Left lobe of liver (tissue), 2 donors: ENCODE measurements at regions not wholly inside any gene's neighbourhood (a gene's known extent, or its start where the extent isn't known, plus 50 kb on each side); places are given as distances from the start of the nearest gene placed in this dataset.

Experiments
- ATAC-seq: fragments of 200-7000 bp; cut with Tn5 transposase; one replicate; pipeline ENCODE4 v1.9.1; 2020; ENCODE audit warnings: mild to moderate bottlenecking, moderate library complexity
- DNase-seq: peaks from one replicate; pipeline ENCODE4 v3.0.0-alpha.2; 2020; ENCODE audit warnings: low spot score
- donor health status: DM: no; HTN: no; CAD: no; lungs with moderate emphysema.
- donor health status: DM: no; HTN: yes; CAD: no.

- no peak for DNase-seq
- no peak for ATAC-seq
Measured at GRCh38 chrY:12981074-12981473, 76.4 kb downstream of the DDX3Y start.

DNA sequence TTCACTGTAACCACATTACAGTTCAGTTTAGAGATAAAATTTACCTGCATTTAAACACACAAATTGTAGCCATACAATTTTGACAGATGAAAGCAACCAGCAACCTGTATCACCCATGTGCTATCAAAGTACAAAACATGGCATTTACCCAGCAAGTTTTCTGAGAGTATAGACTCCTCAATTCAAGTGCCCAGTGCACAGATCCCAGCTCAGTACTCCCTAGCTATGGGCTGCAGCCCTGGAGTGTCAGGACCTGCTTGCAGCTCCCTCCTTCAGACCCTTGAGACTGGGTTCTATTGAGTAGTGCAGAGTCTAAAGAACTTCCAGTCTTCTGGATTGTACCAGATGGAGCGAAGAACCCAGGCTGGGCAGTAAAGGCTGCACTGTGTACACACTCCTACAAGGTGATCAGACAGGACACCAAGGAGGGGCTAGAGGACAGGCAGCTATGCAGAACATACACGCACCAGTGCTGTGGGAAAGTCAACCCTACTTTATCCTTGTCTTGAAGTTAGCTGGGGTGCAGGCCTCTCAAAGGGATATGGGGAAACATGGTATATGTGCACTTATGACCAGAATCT lies 77.7 kb downstream of the DDX3Y start:
- ATAC-seq (no peak), DNase-seq (no peak)

GRCh38 chrY:12984637-12985344 lies 80.1 kb downstream of the DDX3Y start:
- no peak for DNase-seq
- ATAC-seq = no peak

DNA sequence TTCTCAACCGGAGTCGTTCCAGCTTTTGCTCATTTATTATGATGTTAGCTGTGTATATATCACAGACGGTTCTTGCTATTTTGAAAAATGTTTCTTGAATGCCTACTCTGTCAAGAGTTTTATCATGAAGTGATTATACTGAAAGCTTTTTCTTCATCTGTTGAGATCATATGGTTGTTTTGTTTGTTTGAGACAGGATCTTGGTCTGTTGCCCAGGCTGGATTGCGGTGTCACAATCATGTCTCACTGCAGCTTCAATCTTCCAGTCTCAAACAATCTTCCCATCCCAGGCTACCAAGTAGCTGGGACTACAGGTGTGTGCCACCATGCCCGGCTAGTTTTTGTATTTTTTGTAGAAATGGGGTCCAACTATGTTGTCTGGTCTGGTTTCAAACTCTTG lies 112.8 kb downstream of the DDX3Y start:
- DNase-seq = peak; percentile 37

DNA sequence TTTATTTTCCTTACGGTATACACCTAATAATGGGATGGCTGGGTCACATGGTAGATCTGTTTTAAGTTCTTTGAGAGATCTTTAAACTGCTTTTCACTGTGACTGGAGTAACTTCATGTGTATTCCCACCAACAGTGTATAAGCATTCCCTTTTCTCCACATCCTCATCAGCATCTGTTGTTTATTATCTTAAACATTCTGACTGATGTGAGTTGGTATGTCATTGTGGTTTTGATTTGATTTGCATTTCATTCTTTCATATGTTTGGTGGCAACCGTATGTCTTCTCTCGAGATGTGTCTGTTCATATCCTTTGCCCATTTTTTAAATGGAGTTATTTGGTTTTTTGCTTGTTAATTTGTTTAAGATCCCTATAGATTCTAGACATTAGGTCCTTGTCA lies 114.8 kb downstream of the DDX3Y start:
- ATAC-seq (no peak), DNase-seq (no peak)

More for the DNA sequence above, 112.8 kb downstream of the DDX3Y start:
- peak; percentile 55 for ATAC-seq

GRCh38 chrY:13020839-13021238 lies 116.2 kb downstream of the DDX3Y start:
- no peak for DNase-seq
- ATAC-seq = no peak

- ATAC-seq = no peak
- DNase-seq = no peak
Measured at GRCh38 chrY:13023607-13024006, 118.9 kb downstream of the DDX3Y start.

DNA sequence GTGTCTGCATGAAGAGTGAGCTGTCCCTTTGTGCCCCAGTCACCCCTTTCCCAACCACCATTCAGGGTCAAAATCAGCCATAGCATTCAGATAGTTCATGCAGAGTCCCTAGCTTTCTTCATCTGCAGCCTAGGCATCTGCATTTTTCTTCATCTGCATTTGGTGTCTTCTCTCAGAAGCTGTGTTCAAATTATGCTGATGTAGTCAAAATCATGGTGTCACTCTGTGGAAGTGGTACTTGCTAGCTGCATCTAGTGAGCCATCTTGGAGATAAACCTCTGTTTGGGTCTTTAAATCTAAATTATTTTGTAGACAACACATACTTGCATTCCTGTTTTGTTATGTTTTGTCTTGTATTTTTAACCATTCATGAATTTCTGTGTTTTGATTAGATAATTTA lies 119.8 kb downstream of the DDX3Y start:
- no peak for ATAC-seq
- DNase-seq = no peak

DNA sequence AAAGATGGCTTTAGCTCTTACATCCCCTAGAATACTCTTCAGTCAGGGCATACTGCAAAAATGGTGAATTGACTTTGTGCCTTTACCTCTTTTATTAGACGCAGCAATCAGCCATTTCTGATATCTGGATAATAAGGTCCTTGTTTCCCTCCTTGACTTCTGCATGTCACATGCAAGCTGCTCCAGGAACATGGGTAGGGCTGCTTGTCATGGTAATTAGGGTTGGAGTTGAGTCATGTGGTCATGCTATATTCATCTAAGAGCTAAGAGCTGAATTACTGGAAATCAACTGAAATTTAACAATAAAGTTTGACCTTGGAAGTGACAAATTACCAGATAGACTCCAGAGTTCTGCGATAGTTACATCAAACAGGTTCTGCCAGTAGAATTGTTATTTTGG lies 122.2 kb downstream of the DDX3Y start:
- ATAC-seq (no peak), DNase-seq (no peak)

- ATAC-seq = no peak
Measured at GRCh38 chrY:13040232-13040631, 135.6 kb downstream of the DDX3Y start.

GRCh38 chrY:13053501-13053900 lies 148.8 kb downstream of the DDX3Y start:
- ATAC-seq = peak; percentile 41

More at GRCh38 chrY:13040232-13040631, 135.6 kb downstream of the DDX3Y start:
- no peak for DNase-seq

DNA sequence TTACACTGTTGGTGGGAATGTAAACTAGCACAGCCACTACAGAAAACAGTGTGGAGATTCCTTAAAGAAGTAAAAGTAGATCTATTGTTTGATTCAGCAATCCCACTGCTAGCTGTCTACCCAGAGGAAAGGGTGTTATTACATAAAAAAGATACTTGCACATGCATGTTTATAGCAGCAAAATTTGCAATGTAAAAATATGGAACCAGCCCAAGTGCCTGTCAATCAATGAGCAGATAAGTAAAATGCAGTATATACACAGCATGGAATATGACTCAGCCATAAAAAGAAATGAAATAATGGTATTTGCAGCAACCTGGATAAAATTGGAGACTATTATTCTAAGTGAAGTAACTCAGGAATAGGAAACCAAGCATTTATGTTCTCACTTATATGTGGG lies 161.7 kb downstream of the DDX3Y start:
- ATAC-seq = no peak

More at GRCh38 chrY:13053501-13053900, 148.8 kb downstream of the DDX3Y start:
- DNase-seq = no peak

GRCh38 chrY:13068696-13069095 lies 164.0 kb downstream of the DDX3Y start:
- ATAC-seq = no peak

More for the DNA sequence above, 161.7 kb downstream of the DDX3Y start:
- no peak for DNase-seq

GRCh38 chrY:13069111-13069510 lies 164.4 kb downstream of the DDX3Y start:
- DNase-seq (no peak), ATAC-seq (no peak)

More at GRCh38 chrY:13068696-13069095, 164.0 kb downstream of the DDX3Y start:
- no peak for DNase-seq

DNA sequence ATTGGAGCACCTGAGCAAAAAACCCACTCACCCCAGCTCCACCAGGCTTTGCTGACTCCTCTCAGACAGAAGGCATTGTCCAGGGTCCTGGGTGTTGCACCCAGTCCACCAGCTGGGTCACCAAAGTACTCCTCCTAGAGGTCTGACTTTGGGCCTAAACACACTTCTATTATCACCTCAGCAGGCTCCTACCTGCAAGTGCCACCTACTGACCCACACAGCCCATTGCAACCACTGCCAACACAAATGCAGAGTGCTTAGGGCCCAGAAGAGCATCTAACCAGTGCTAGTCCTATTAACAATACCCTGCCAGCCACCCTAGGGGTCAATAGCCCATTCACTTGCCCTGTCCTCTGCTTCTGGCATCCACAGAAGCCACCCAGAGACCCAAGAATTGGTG lies 178.1 kb downstream of the DDX3Y start:
- ATAC-seq = no peak
- no peak for DNase-seq

- ATAC-seq = no peak
Measured at GRCh38 chrY:13091575-13091974, 186.9 kb downstream of the DDX3Y start.

GRCh38 chrY:13092986-13093385 lies 188.3 kb downstream of the DDX3Y start:
- no peak for ATAC-seq
- no peak for DNase-seq

More at GRCh38 chrY:13091575-13091974, 186.9 kb downstream of the DDX3Y start:
- DNase-seq = no peak

DNA sequence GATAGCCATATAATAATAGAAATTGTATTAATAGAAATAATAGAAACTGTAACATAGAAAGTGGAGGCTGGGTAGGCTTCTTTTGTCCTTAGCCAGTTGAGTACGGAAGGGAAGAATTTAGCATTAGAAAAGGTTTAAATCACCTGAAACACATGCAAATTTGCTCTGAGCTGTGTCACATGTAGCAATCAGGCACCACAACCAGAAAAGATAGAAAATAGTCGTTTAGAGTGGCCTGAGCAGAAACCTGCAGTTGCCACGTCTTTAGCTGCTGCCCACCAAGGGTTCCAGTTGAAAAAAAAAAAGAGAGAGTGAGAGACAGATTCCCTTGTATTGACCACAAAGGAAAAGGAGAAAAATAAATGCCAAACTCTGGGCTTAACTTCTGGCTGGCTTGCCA lies 188.8 kb downstream of the DDX3Y start:
- no peak for DNase-seq
- no peak for ATAC-seq

DNA sequence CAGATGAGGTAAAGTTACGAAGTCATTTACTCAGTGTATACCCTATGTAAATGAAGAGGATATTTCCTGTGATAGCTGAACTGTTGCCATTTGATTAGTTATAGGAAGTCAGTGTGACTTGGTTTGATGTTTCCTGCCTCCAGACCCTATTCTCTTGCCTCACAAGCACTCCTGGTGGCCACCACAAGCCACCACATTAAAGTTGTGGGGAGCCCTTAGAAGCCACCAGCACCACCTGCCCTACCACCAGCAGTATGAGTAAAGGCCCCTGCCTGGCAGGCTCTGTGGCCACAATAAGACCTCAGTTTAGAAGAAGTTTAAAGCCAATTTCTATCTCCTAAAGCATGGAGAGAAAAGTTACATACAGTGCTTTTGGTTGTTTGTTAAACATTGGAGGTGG lies 189.7 kb downstream of the DDX3Y start:
- ATAC-seq (no peak), DNase-seq (no peak)

DNA sequence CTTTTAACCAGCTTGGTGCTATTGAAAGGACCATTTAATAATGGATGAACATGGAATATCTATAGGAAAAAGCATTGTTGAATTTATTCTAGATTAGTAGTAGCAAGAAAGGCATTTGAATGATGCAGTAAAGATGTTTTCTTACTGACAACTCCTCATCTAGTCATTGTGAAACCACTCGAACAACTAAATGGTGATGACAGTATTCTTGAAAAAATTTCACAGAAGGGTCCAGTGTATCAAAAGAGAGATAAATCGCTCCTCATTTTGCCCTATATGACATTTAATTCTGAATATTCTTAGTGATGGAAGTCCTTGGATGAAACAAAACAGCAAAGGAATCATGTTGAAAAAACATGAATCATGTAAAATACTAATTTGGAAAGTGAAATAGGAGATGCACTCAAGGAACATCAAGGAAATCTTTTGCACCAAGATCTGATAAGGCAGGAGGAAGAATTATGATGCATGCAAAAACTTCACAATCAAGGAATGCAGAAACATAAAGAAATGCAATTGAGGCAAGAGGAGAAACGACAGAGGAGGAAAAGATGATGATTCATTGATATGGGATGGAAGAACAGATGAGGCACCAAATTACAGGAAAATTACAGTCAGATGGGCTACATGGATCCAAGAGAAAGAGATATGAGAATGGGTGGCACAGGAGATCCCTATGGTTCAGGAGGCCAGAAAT lies 190.4 kb downstream of the DDX3Y start:
- DNase-seq (no peak), ATAC-seq (no peak)

DNA sequence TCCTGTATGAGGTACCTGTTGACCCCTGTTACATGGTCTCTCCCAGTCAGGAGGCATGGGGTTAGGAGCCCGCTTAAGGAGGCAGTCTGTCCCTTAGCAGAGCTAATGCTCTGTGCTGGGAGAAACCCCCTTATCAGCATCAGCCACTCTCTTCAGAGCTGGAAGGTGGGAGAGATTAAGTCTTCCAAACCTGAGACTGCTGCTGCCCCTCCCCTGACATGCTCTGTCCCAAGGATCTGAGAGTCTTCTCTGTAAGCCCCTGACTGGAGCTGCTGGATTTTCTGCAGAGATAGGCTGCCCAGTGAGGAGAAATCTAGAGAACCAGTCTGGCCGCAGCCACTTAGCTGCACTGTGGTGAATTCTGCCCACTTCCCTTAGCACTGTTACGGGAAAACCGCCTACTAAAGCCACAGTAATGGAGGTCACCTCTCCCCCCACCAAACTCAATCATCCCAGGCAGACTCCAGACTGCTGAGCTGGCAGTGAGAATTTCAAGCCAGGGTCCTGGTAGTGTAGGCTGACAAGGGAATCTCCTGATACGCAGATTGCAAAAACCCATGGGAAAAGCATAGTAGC lies 222.3 kb downstream of the DDX3Y start:
- ATAC-seq (no peak), DNase-seq (no peak)

GRCh38 chrY:13127476-13127875 lies 222.8 kb downstream of the DDX3Y start:
- no peak for ATAC-seq
- DNase-seq = no peak
